ENCODE measurements at regions not wholly inside any gene's neighbourhood (a gene's known extent, or its start where the extent isn't known, plus 50 kb on each side); places are given as distances from the start of the nearest gene placed in this dataset.

DNA sequence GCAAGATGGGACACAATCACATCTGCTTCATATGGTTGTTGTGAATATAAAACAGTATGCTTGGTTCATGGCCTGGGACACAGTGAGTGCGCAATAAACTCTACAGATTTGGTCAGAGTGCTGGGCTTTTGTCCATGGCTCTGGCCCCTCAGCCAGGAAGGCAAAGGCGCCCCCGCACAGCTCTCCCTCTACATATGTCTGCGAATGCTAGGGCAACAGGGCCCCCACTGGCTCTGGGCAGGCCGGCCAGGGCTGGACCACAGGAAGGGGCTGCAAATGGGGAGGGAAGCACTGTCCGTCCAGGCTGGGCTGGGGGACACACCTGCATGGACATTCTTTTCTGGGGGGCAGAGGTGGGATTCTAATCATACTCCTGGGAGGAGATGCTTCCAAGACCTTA, 151.8 kb upstream of the MLN start:
- DNase-seq, result no peak
- Histone ChIP-seq H3K9me3 (ENCODE audit: severe bottlenecking) (no peaks in the 10 kb centered on the region), H3K36me3 (no peaks in the 10 kb centered on the region), H3K4me3 (ENCODE audit: low read depth, low read length) (no peak overlapping the region), H3K27ac (no peak overlapping the region), H3K27me3 (ENCODE audit: insufficient read depth, low read depth, severe bottlenecking) (no peaks in the 10 kb centered on the region)
- no peak for TF ChIP-seq CTCF (IDR thresholded peaks at IDR 0.05; ENCODE audit: low read depth, low read length)

DNA sequence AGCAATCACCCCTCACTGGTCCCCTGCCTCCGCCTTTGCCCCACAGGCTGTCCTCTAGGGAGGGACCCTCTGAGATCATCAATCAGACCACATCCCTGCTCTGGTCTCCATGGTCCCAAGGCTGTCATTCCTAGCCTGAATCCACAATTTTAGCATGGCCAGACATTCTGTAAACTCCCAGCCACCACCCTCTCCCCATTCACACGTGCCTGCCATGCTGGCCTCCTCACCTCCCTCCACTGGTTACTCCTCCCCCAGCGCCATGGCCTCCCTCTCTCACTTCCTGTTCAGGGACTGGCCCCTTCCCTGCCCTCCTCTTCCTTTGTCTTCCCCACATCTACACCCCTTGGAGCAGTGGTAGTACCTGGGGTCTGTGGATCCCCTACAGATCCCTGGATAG, 150.7 kb upstream of the MLN start:
- Histone ChIP-seq H3K27ac (no peak overlapping the region), H3K4me3 (ENCODE audit: low read depth, low read length) (no peak overlapping the region), H3K36me3 (no peaks in the 10 kb centered on the region), H3K9me3 (ENCODE audit: severe bottlenecking) (no peaks in the 10 kb centered on the region), H3K27me3 (ENCODE audit: insufficient read depth, low read depth, severe bottlenecking) (no peaks in the 10 kb centered on the region)
- DNase-seq, result no peak
- TF ChIP-seq CTCF (IDR thresholded peaks at IDR 0.05; ENCODE audit: low read depth, low read length), result no peak

DNA sequence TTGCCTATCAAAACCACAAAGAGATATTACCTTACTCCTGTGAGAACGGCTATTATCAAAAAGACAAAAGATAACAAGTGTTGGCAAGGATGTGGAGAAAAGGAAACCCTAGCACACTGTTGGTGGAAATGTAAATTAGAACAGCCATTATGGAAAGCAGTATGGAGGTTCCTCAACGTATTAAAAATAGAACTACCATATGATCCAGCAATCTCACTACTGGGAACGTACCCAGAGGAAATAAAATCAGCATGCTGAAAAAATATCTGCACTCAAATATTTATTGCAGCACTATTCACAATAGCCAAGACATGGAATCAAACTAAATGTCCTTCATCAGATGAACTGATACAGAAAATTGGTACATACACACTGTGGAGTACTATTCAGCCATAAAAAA, 149.4 kb upstream of the MLN start:
- Histone ChIP-seq H3K27ac (no peak overlapping the region), H3K36me3 (no peaks in the 10 kb centered on the region), H3K9me3 (ENCODE audit: severe bottlenecking) (no peaks in the 10 kb centered on the region), H3K4me3 (ENCODE audit: low read depth, low read length) (no peak overlapping the region), H3K27me3 (ENCODE audit: insufficient read depth, low read depth, severe bottlenecking) (no peaks in the 10 kb centered on the region)
- no peak for TF ChIP-seq CTCF (IDR thresholded peaks at IDR 0.05; ENCODE audit: low read depth, low read length)
- DNase-seq, result no peak

- TF ChIP-seq CTCF (IDR thresholded peaks at IDR 0.05; ENCODE audit: low read depth, low read length), result no peak
- Histone ChIP-seq H3K9me3 (ENCODE audit: severe bottlenecking) (no peaks in the 10 kb centered on the region), H3K27me3 (ENCODE audit: insufficient read depth, low read depth, severe bottlenecking) (no peaks in the 10 kb centered on the region), H3K27ac (no peak overlapping the region; the same call in 1 of the 2 replicates), H3K36me3 (no peaks in the 10 kb centered on the region), H3K4me3 (ENCODE audit: low read depth, low read length) (no peak overlapping the region)
- no peak for DNase-seq
These were observed 148.2 kb upstream of the MLN start for GRCh38 chr6:33952016-33952415.

DNA sequence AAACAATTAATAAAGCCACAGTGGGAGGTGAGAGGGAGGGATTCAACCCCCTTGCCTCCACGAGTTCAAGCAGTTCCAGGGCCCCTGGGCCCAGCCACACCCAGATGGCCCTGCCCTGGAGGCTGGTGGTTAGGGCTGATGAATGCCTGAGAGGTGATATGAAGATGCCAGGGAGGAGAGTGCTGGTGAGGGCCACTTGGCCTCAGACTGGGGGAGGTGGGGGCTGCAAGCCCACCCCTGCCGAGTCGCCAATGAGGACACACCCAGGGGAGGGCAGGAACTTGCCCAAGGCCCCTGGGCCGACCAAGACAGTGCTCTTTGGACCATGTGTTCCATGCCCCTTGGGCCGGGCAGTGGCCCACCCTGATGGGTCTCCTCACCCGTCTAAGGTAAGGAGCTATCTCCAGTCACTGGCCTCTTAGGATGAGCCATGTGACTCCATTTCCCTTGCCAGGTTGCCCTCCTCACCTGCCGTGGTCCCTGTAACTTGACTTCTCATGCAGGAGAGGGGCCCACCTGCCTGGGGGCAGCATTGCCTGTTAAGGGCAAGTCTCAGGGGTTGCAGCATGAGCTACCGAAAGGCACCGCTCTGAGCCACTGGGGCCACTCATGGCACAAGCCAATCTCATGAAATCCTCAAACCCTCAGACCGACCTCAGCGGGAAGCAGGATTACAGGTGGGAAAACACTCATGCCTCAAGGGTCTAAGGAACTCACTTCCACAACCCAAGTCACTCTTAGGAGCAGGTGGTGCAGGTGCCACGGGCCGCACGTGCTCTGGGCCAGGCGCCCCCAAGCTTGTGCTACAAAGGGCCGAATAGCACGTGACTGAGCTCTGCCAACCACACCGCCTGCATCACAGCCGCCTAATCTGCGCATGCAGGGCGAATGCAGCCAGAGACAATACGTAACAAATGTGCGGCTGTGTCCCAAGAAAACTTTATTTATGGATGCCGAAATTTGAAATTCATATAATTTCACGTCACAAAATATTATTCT, 147.4 kb upstream of the MLN start:
- no peaks in the 10 kb centered on the region for H3K27me3 ChIP-seq (ENCODE audit: insufficient read depth, low read depth, severe bottlenecking)
- no peak for DNase-seq
- no peak overlapping the region for H3K27ac ChIP-seq
- TF ChIP-seq CTCF (IDR thresholded peaks at IDR 0.05; ENCODE audit: low read depth, low read length), result no peak
- H3K9me3 ChIP-seq (ENCODE audit: severe bottlenecking), result no peaks in the 10 kb centered on the region
- H3K4me3 ChIP-seq (ENCODE audit: low read depth, low read length), result no peak overlapping the region
- H3K36me3 ChIP-seq, result no peaks in the 10 kb centered on the region

All from WERI-Rb-1 (cell line).